HG03064 (cell line): ENCODE measurements at regions not wholly inside any gene's neighbourhood (a gene's known extent, or its start where the extent isn't known, plus 50 kb on each side); places are given as distances from the start of the nearest gene placed in this dataset.
"Not testable (repeated sequence)": the region's sequence is repeated elsewhere in the genome, so short reads cannot be mapped to it uniquely, and the experiment has no call there.

Experiments
- ATAC-seq: cut with Tn5 transposase; IDR thresholded peaks from one replicate; pipeline ENCODE4 v1.9.1; 2021; ENCODE audit warnings: low read depth; ENCODE audit not compliant: unreplicated experiment

DNA sequence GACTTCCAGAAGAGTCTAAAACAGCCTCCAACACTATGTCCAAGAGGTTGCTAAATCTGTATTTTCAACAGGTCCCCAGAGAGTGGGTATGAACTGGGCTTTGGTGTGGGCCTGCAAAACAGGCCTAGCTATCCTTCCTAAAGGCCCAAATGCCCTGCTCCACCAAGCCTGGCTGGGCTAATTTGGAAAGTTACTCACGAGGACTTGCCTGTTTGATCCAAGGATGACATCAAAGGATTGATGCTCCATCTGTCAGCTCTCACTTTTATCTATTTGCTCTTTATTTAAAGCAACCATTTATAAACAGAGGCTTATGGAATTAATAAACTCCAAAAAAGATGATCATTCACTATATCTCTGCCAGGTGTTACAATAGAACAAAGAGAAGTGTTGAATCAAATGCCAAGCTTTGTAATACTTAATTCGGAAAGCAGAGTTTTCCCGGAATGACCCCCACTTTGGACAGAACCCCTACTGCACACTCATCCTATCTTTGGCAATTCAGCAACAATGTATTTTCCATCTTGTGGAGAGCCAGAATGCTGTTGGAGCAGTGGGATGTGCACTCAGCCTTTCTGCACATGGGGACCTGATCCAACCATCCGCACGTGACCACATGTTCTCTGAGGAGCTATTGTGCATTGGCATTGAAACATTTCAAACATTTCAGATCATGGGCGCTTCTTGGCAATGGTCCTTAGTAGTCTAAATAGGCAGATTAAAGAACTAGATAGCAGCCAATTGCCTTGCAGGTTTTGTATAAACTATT is 163.3 kb upstream of the THBS1 start:
- ATAC-seq, result no peak

DNA sequence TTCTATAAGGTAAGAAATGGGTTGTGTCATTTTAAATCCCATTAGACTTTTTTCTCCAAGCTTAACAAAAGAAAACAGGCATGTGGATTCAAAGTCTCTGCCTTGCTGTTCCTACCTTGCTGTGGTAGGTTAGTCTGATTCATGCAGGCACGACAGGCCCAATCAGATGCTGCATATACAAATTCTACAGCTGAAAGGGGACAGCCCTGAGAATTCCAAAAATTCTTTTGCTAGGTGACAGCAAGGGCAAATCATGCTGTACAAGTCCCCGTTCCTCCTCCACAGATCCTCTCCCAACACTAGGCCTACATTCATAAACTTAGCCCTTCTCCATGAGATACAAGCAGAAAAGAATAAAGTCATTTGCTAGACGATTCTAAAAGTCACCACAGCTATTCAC is 161.2 kb upstream of the THBS1 start:
- ATAC-seq, result no peak

- not testable (repeated sequence) for ATAC-seq
Measured at GRCh38 chr15:39420123-39420852, 160.6 kb upstream of the THBS1 start.

DNA sequence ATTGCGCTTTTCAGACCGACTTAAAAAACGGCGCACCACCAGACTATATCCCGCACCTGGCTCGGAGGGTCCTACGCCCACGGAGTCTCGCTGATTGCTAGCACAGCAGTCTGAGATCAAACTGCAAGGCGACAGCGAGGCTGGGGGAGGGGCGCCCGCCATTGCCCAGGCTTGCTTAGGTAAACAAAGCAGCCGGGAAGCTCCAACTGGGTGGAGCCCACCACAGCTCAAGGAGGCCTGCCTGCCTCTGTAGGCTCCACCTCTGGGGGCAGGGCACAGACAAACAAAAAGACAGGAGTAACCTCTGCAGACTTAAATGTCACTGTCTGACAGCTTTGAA is 160.1 kb upstream of the THBS1 start:
- not testable (repeated sequence) for ATAC-seq

DNA sequence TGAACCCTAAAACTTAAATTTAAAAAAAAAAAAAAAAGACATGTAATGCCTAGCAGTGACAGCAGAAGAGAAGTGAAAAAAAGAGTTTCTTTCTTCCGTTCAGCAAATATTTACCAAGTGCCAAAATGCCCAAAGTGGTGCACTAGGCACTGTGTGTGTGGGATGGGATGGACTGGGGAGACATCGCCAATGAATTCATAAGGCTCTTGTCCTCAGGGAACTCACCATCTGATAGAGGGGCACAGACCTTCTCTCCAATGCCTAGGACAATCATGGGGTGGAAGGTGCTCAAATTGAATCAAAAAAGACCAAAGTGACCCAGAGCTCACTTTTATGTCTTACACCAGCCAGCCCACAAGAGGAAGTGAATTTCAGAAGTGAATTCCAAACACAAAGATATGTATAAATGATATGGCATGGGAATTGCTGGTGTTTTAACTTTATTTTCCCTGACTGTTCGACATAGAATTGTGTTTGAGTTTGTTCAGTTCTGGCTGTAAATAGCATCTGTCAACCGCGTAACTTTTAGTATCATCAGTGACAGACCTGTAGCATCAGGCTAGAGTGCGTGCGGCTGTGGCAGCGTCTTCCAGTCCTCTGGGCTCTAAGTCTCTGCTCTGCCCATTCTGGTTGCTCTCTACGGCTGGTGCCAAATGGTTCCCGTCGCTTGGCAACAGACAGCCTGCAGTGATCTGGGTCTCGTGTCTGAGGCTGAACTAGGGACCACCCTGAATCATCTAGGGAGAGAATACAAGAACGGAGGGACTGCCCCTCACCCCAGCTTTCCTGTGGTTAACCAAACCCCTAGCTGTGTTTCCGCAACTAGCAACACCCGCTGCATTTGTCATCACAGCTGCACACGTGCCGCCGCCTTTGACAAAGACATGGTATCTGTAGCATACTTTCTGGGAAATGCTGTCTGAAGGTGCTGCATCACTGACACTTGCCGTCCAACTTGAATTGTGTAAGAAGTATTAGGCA is 154.0 kb upstream of the THBS1 start:
- peak; percentile 89 for ATAC-seq

DNA sequence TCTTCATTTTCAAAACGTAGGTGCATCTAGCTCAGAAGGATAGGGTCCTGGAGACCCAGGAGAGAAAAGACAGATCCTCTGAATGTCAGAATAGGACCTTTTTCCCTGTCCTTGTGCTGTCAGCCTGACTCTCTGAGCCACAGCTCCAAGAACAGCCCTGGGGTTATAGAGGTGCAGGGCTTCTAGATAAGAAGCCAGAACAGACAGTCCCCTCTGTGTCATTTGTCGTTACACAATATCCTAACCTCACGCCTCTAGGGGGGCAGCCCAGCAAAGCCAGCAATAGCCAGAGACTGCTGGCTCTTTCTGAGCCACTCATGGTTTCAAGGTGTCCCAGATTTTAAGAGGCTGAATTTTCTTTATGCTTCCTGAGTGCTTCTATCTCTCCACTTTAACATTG is 153.2 kb upstream of the THBS1 start:
- ATAC-seq, result peak; percentile 6

- ATAC-seq, result no peak
Measured at GRCh38 chr15:39429898-39430357, 151.0 kb upstream of the THBS1 start.

- no peak for ATAC-seq
Measured at GRCh38 chr15:39430389-39430788, 150.5 kb upstream of the THBS1 start.

DNA sequence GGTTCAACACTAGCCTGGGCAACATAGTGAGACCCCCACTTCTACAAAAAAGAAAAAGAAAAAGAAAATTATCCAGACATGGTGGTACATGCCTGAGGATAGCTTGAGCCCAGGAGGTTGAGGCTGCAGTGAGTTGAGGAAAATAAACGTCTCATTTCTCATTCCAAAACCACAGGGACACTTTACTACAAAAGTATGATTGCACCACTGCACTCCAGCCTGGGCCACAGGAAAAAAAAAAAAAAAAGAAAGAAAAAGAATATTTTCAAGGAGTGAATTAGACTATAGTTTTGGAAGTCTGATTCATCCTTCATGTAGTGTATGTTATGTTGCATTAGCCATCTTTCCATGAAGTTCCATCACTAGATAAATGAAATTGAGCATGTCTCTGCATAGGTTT is 149.5 kb upstream of the THBS1 start:
- ATAC-seq, result no peak

- ATAC-seq, result no peak
Measured at GRCh38 chr15:39432026-39432425, 148.9 kb upstream of the THBS1 start.

GRCh38 chr15:39432912-39433348 is 147.9 kb upstream of the THBS1 start:
- no peak for ATAC-seq

GRCh38 chr15:39433376-39433775 is 147.5 kb upstream of the THBS1 start:
- ATAC-seq, result no peak

DNA sequence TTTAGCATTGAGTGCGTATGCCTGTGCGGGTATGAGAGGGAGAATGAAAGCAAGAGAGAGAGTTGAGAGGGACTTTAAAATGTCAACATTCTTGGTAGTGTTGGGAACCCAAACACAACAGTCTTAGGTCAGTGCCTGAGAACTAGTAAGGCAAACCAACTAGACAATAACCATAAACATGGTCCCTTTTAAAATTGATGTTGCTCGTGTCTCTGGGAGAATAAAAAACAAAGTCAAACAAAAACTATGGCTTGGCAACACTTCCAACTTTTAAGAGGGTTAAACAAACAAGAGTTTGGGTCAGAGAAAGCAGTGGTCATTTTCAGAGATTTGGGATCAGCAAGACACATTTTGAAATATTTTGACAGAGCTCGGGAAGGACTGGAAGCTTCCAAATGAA is 146.7 kb upstream of the THBS1 start:
- ATAC-seq, result no peak

GRCh38 chr15:39434751-39435238 is 146.1 kb upstream of the THBS1 start:
- no peak for ATAC-seq

GRCh38 chr15:39435244-39435643 is 145.6 kb upstream of the THBS1 start:
- ATAC-seq, result no peak

GRCh38 chr15:39438260-39438659 is 142.6 kb upstream of the THBS1 start:
- no peak for ATAC-seq

- ATAC-seq, result no peak
Measured at GRCh38 chr15:39438799-39439592, 141.9 kb upstream of the THBS1 start.

DNA sequence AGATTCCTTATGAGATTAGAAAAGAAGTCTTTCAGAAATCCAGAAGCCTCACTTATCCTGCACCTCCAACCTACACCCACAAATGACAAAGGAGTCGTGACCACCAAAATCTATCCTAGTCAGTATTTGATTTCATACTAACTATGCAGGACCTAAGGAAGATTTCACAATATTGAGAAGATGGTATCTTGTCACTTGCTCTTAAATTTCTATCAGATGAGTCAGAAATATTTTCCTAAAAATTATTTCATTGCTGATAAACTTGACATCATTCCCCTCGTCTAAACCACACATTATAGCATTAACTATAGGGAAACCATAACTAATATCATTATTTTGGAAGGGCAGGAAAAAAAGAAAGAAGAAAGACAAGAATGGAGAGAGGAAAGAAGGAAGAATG is 138.0 kb upstream of the THBS1 start:
- ATAC-seq, result no peak

GRCh38 chr15:39443659-39444219 is 137.1 kb upstream of the THBS1 start:
- ATAC-seq, result no peak
